ENCODE measurements at regions not wholly inside any gene's neighbourhood (a gene's known extent, or its start where the extent isn't known, plus 50 kb on each side); places are given as distances from the start of the nearest gene placed in this dataset.

- H3K9ac ChIP-seq (ENCODE audit: low read length in 3 of 3): no peak overlapping the region
- H3K4me1 ChIP-seq (ENCODE audit: control insufficient read depth in 2 of 3, insufficient read depth in 2 of 3, low read depth in 1 of 3, low read length in 3 of 3): no peaks in the 10 kb centered on the region
- no peaks in the 10 kb centered on the region for H3K36me3 ChIP-seq (ENCODE audit: control insufficient read depth in 2 of 3, insufficient read depth in 3 of 3, low read length in 3 of 3)
- H3K9me3 ChIP-seq (ENCODE audit: control insufficient read depth in 2 of 3, insufficient read depth in 1 of 3, low read length in 3 of 3): no peaks in the 10 kb centered on the region
- TF ChIP-seq, protein P1, sequence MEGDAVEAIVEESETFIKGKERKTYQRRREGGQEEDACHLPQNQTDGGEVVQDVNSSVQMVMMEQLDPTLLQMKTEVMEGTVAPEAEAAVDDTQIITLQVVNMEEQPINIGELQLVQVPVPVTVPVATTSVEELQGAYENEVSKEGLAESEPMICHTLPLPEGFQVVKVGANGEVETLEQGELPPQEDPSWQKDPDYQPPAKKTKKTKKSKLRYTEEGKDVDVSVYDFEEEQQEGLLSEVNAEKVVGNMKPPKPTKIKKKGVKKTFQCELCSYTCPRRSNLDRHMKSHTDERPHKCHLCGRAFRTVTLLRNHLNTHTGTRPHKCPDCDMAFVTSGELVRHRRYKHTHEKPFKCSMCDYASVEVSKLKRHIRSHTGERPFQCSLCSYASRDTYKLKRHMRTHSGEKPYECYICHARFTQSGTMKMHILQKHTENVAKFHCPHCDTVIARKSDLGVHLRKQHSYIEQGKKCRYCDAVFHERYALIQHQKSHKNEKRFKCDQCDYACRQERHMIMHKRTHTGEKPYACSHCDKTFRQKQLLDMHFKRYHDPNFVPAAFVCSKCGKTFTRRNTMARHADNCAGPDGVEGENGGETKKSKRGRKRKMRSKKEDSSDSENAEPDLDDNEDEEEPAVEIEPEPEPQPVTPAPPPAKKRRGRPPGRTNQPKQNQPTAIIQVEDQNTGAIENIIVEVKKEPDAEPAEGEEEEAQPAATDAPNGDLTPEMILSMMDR (IDR thresholded peaks at IDR 0.05; ENCODE audit: borderline replicate concordance, extremely low read depth, insufficient read depth): no peak
- no peak for FAIRE-seq
- peak in 3 of 5 donors; percentile 26 to 48 (median 37) for DNase-seq
- intact Hi-C loops (cut with DNase I): no loop called here
- no peaks in the 10 kb centered on the region for H3K27me3 ChIP-seq (ENCODE audit: control insufficient read depth, insufficient read depth, low read length)
- no peak overlapping the region for H3K4me3 ChIP-seq (ENCODE audit: low read length in 3 of 3)
- H3K27ac ChIP-seq (ENCODE audit: low read depth in 2 of 2, low read length in 2 of 2): no peak overlapping the region
These were observed 147.7 kb downstream of the BARX1 start for GRCh38 chr9:93807166-93808074.

DNA sequence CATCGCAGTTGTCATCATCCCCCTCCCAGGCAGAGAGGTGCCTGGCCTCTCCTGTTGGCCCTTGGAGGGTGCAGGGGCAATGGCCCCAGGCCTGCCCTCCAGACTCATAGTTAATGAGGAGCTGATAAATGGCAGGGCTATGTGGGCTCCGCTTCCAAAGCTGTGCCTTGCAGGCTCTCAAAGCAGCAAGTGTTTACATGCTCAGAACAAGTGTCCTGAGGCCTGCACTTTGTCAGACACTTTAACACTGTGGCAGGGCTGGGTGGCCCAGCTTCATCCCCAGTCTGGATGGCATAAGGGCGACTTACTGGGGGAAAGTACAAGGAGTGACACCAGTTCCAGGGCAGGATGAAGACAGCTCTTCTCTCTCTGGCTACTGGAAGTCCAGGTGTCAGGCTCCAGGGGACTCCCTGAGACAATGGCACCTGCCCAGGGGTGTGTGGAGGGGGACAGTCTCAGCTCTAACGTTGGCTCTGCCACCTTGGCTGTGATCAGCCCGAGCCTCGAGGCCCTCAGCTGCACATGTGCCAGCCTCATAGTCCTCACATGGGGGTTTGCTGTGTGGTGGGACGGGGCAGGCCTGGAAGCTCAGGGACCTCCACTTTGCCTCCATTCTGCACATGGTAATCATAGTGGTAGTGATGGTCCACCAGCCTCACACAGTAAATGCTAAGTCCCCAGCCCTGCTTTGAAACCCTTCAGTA, 153.4 kb downstream of the BARX1 start:
- H3K27me3 ChIP-seq (ENCODE audit: control insufficient read depth, insufficient read depth, low read length): no peaks in the 10 kb centered on the region
- DNase-seq: no peak
- TF ChIP-seq, protein P1 (IDR thresholded peaks at IDR 0.05; ENCODE audit: borderline replicate concordance, extremely low read depth, insufficient read depth): no peak
- H3K9me3 ChIP-seq (ENCODE audit: control insufficient read depth in 2 of 3, insufficient read depth in 1 of 3, low read length in 3 of 3): no peaks in the 10 kb centered on the region
- no peak overlapping the region for H3K27ac ChIP-seq (ENCODE audit: low read depth in 2 of 2, low read length in 2 of 2)
- FAIRE-seq: no peak
- no peaks in the 10 kb centered on the region for H3K4me1 ChIP-seq (ENCODE audit: control insufficient read depth in 2 of 3, insufficient read depth in 2 of 3, low read depth in 1 of 3, low read length in 3 of 3)
- no peak overlapping the region for H3K4me3 ChIP-seq (ENCODE audit: low read length in 3 of 3)
- intact Hi-C loops (cut with DNase I): no loop called here
- no peak overlapping the region for H3K9ac ChIP-seq (ENCODE audit: low read length in 3 of 3)
- H3K36me3 ChIP-seq (ENCODE audit: control insufficient read depth in 2 of 3, insufficient read depth in 3 of 3, low read length in 3 of 3): no peaks in the 10 kb centered on the region

DNA sequence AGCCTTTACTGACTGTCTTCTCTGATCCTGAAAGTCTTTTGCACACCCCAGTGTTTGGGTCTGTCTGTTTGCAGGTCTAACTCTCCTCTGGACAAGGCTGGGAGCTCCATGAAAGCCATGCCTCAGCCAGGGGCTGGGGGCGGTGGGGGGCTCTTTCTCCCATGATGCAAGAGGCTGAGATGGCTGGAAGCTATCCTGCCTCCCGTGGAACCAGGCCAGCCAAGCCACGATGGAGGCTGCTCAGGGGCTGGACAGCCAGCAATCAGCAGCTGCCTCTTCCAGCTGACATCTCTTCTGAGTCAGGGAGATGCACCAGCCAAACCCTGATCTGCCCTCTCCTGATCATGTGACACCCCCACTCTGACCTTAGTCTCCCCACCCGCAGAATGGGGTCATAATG, 154.0 kb downstream of the BARX1 start:
- no peak for FAIRE-seq

More for the DNA sequence above, 154.0 kb downstream of the BARX1 start:
- no peak for DNase-seq
- Histone ChIP-seq H3K4me3 (ENCODE audit: low read length in 3 of 3) (no peak overlapping the region), H3K27me3 (ENCODE audit: control insufficient read depth, insufficient read depth, low read length) (no peaks in the 10 kb centered on the region), H3K27ac (ENCODE audit: low read depth in 2 of 2, low read length in 2 of 2) (no peak overlapping the region), H3K36me3 (ENCODE audit: control insufficient read depth in 2 of 3, insufficient read depth in 3 of 3, low read length in 3 of 3) (no peaks in the 10 kb centered on the region), H3K9me3 (ENCODE audit: control insufficient read depth in 2 of 3, insufficient read depth in 1 of 3, low read length in 3 of 3) (no peaks in the 10 kb centered on the region), H3K9ac (ENCODE audit: low read length in 3 of 3) (no peak overlapping the region), H3K4me1 (ENCODE audit: control insufficient read depth in 2 of 3, insufficient read depth in 2 of 3, low read depth in 1 of 3, low read length in 3 of 3) (no peaks in the 10 kb centered on the region)
- intact Hi-C loops (cut with DNase I): no loop called here
- TF ChIP-seq, protein P1 (IDR thresholded peaks at IDR 0.05; ENCODE audit: borderline replicate concordance, extremely low read depth, insufficient read depth): no peak

Data from kidney (tissue), 13 donors.